GM19438 (cell line): ENCODE measurements at regions not wholly inside any gene's neighbourhood (a gene's known extent, or its start where the extent isn't known, plus 50 kb on each side); places are given as distances from the start of the nearest gene placed in this dataset.
"Not testable (repeated sequence)": the region's sequence is repeated elsewhere in the genome, so short reads cannot be mapped to it uniquely, and the experiment has no call there.

Experiments used
- ATAC-seq: cut with Tn5 transposase; IDR thresholded peaks from one replicate; pipeline ENCODE4 v1.9.1; 2021; ENCODE audit warnings: low read depth; ENCODE audit not compliant: unreplicated experiment

DNA sequence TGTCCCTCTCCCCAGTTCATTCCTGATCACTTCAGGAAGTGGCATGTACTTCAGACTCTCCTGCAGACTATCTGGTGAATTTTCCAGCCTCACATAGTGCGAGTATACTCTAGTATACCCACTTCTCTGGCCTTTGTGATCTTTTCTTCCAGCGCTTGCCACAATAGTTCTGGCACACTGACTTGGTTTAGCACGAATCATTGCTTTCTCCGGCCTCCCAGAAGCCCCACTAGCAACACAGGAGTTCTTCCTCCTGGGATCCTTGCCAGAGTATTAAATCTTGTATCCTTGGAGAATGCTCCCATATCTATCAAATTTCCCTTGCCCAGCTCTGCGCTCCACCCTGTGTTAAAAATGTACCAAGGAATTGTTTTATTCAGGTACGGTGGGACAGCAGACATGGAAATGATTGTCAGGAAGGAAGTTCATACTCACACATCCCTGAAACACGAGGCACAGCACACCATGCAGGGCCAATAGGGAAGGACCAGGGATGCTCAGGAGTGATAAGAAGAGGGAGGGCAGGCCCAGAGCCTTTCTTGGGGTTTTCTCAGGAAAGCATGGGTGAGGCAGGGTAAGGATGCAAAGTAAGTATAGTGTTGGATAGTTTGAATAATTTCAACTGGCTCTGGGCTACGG lies 136.7 kb downstream of the ADSS2 start:
- ATAC-seq, result no peak

DNA sequence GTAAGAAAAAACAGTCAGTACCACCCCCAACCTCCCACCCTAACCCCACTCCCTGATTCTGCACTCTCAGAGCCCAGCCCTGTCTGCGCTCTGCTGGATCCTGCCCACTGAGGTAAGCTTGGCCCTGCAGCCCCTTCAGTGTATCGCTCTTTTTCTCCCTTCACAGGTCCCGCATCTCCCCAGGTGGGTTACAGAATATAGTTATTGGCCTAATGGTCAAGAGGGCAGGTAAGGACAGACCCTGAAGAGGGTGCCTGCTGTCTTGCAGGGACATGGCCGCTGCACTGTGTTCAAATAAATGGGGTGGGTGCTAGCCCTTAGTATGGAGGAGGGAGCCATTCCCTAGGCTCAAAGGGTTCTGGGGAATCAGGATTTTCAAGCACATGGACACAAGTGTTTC lies 135.7 kb downstream of the ADSS2 start:
- no peak for ATAC-seq

DNA sequence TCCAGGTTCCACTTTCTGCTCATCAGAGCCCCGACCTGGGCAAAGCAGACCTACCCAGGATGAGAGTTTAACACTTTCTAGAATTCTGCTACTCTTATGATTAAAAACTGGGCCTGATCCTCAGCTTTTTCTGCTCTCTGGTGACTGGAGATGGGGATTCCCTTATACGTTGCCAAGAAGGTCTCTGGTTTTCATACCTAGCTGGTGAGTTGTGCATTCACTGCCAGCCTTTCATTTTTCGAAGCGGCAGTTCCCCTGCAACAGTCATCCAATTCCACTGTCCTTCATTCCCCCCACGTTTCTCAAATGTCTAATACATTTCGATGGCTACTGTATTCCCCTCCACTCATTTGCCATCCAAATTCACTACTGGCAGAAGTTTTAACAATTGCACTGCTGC lies 135.3 kb downstream of the ADSS2 start:
- ATAC-seq, result no peak

DNA sequence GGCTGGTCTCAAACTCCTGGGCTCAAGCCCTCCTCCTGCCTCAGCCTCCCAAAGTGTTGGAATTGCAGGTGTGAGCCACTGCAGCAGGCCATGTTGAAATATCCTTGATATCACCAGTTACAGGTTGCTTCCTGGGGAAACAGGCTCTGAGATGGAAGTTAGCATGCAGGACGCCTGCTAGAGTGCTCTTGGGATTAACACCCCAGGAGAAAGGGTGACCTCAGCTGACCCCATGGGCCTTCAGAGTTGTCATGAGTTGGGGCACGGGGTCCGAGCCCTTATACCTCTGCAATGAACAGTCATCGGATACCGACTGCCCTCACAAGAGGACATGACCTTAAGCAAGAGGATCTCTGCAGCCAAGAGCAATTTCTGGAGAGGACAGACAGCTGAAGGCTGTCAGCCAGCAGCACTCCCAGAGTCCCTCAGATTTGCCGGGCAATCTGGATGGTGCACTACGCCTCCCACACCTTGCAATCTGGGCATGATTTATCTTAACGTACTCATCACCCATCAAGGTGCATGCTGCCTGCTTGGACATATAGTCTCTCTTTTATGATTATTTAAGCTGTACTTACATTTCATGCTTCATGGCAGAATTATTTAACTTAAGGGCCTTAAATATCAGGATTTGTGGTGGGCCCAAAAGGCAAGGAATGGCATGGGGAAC lies 134.6 kb downstream of the ADSS2 start:
- ATAC-seq, result no peak

- no peak for ATAC-seq
Measured at GRCh38 chr1:244318078-244318477, 133.6 kb downstream of the ADSS2 start.

GRCh38 chr1:244318512-244318911 lies 133.2 kb downstream of the ADSS2 start:
- no peak for ATAC-seq

DNA sequence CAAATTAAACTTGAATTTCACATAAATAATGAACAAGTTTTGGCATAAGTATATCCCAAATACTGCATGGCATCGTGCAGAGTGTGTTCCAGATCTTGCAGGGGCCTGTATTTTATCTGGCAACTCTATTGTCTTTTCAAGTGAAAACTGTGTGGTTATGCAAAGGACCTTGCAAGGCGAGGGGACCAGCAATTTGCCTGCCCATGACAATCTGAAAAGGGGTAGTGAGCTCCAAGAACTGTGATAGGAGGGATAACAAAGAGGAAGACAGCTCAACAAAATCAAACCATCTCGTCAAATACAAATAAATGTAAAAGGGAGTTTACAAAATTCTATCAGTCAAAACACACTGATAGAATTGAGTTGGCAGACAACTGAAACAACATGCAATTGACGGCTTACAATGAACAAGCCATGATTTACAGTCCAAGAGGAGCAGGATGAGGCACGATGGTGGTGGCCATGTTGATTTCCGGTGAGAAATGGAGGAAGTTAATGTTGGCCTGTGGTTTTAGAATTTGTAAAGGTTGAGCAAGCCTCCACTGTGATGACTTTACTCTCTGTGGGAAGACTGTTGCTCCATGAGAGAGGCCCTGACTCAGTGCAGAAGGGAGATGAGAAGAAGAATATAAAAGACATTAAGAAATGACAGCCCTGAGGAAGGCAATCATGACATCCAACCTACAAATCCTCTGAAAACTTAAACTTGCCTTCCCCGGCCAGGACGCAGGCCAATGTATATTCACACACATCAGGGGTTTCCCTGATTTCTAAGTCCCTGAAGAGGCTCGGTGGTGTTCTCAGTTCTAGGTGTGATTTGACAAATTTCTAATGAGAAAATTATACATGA lies 132.2 kb downstream of the ADSS2 start:
- ATAC-seq, result peak; percentile 72

DNA sequence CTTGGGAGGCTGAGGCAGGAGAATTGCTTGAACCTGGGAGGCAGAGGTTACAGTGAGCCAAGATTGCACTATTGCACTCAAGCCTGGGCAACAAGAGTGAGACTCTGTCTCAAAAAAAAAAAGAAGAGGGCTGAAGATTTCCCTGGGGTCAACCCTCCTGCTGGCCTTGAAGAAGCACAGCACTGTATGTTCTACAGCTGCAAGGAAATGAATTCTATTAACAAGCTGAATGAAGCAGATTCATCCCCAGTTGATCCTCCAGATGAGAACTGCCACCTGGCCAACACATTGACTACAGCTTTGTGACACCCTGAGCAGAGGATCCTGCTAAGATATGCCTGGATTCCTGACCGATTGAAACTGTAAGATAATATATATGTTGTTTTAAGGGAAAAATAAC lies 129.5 kb downstream of the ADSS2 start:
- ATAC-seq, result no peak

DNA sequence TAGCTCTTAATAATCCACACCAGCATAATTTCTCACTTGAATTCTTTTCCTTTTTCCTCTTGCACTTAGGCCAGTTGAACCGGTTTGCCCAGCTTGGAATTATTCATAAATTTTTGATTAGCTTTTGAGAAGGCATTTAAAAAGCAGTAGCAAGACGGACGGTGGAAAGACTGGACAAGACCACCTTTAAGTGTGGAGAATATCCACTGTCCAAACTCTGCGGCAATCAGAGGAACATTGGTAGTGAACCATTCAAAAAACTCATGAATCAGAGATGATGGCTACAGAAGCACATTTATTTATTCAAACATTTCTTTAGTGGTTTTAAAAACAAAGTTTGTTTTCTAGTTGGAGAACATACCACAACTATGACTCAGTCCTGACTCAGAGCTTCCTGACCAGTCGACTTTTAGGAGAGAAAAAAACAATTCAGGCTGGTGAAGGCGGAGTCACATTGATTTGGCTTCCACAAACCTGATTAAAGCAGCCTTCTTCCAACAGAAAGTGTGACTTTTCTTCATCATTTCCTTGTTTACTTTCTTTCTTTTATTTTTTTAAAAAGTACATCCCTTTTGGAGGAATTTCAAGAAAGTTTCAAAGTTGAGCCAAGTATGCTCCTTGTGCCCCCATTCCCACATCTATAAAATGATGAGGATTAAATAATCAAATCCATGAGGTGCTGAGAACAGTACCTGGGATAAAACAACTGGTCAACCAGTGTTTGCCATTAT lies 128.8 kb downstream of the ADSS2 start:
- ATAC-seq, result no peak

DNA sequence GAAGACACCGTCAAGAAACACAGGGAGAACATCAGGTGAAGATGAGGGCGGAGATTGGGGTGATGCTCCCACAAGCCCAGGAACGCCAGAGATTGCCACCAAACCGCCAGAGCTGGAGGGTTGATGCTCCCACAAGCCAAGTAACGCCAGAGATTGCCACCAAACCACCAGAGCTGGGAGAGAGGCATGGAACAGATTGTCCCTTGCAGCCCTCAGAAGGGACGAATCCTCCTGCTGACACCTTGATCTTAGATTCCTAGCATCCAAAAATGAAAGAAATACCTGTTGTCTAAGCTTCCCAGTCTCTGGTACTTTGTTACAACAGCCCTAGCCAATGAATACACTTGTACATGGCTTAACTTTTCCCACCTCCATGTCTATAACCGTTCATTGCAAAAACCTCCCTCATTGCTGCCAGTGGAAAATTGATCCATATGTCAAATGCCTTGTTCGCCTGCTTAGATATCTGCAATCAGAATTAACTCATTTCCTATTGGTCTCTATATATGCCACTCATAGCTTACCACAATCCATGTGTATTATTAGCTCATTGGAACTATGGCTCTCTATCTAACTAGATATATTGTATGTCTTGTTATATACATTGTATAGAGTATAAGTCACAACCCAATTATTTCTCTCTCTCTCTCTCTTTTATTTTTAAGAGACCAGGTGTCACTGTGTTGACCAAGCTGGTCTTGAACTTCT lies 127.4 kb downstream of the ADSS2 start:
- ATAC-seq, result no peak

DNA sequence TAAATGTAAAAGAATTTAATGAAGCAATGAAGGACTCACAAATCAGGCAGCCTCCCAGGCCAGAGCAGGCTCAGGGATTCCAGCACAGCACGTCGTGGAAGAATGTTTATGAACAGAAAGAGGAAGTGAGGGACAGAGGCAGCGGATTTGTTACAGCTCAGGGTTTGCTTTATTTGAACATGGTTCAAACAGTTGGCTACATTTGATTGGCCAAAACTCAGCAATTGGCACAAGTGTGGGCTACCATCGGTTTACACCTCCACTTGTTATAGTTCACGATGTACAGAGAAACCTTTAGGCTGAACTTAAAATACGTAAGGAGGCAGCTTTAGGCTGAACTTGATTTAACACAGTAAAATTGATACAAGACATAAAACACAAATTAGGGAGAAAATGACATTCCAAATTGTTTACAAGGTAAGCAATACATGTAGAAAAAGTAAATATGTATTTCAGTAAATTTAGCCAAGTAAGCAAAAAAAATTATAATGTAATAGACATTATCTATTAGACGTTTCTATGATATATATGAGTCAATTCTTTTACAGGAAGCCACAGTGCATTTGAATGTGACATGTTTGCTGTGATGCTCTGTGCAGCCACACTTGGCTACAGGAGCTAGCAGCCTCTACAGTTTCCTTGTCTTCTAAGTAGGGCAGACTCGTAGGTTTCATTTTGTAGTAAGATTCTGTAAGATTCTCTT lies 126.5 kb downstream of the ADSS2 start:
- peak; percentile 67 for ATAC-seq

- no peak for ATAC-seq
Measured at GRCh38 chr1:244326757-244327156, 125.0 kb downstream of the ADSS2 start.

GRCh38 chr1:244327533-244327932 lies 124.2 kb downstream of the ADSS2 start:
- ATAC-seq, result no peak

DNA sequence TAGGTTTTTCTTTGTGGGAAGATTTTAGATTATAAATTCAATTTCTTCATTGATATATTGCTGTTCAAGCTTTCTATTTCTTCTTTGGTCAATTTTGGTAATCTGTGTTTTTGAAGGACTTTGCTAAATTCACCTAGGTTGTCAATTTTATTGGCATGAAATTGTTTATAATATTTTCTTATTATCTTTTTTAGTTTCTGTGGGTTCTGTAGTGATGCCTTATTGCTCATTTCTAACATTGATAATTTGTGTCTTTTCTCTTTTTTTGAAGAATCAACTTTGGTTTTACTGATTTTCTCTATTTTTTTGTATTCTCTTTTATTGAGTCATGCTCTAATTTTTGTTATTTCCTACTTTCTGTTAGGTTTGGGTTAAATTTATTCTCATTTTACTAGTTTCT lies 123.2 kb downstream of the ADSS2 start:
- no peak for ATAC-seq

DNA sequence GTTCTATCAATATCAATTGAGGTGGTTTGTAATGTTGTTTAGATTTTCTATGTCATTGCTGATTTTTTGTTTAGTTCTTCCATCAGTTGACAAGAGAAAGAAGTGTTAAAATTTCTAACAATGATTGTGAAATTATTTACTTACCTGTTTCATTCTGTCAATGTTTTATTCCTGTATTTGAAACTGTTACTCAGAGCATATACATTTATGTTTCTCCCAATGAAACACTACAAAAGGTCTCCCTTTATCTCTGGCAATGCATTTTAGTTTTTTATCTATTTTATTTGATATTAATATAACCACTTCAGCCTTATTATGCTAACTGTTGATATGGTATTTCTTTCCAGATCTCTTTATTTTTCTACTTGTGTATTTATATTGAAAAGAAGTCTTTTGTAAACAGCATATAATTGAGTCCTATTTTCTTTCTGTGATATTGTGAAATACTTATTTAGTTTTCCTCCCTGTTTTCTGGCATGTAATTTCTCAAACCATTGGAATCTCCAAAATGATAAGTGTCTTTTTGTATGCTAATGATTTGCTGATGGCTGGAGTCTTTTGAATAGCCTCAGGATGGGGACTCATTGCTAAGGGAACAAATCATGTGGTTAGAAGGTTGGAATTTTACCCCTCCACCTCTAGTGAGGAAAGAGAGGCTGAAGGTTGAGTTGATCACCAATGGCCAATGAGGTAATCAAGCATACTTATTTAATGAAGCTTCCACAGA lies 122.0 kb downstream of the ADSS2 start:
- no peak for ATAC-seq

- no peak for ATAC-seq
Measured at GRCh38 chr1:244330318-244330625, 121.4 kb downstream of the ADSS2 start.

DNA sequence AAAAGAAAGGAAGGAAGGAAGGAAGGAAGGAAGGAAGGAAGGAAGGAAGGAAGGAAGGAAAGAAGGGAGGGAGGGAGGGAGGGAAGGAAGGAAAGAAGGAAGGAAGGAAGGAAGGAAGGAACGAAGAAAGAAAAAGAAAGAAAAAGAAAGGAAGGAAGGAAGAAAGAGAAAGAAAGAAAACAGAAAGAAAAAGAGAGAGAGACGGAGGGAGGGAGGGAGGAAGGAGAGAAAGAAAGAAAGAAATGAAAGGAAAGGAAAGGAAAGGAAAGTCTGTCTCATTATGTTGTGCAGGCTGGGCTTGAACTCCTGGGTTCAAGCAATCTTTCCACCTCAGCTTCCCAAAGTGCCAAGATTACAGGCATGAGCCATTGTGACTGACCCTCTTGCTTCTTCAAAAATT lies 118.9 kb downstream of the ADSS2 start:
- ATAC-seq, result not testable (repeated sequence)

DNA sequence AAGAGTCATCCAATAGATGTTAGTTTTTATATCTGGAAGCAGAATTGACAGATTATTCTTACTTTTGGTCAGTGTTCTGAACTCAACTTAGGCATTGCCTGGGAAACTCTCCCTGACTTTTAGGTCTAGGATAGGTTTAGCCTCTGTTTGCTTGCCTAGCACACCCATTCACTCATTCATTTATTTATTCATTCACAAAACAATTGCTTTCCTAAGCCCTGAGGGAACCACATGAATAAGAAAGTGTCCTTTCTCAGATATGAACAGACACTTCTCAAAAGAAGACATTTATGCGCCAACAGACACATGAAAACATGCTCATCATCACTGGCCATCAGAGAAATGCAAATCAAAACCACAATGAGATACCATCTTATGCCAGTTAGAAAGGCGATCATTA lies 117.4 kb downstream of the ADSS2 start:
- not testable (repeated sequence) for ATAC-seq

DNA sequence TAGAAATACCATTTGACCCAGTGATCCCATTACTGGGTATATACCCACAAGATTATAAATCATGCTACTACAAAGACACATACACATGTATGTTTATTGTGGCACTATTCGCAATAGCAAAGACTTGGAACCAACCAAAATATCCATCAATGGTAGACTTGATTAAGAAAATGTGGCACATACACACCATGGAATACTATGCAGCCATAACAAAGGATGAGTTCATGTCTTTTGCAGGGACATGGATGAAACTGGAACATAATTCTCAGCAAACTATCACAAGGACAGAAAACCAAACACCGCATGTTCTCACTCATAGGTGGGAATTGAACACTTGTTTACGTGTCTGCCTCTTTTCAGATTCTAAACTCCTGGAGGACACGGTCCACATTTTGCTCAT lies 116.9 kb downstream of the ADSS2 start:
- not testable (repeated sequence) for ATAC-seq
